ENCODE measurements at regions not wholly inside any gene's neighbourhood (a gene's known extent, or its start where the extent isn't known, plus 50 kb on each side); places are given as distances from the start of the nearest gene placed in this dataset.
"Not testable (repeated sequence)": the region's sequence is repeated elsewhere in the genome, so short reads cannot be mapped to it uniquely, and the experiment has no call there.

DNA sequence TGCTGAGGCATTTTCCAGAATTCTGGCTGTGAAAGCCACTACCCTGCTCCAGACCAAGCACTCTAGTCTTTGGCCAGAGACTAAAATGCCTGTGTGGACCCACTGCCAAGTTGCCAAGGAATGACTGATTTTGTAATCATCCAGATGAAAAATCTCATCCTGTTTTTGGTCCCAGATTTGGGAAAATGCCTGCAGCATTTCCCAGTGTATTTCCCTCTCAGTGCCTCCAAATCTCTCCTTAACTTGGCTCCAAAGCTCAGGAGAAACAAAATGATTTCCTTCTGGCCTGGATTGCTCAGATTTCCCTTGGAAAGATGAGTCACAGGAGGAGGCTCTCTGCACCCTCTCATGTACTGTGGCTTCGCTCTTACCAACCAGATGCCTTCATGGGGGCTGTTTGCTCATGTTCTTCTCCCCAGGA, 335.2 kb upstream of the TARS1 start:
- Histone ChIP-seq H3K27me3 (ENCODE audit: control insufficient read depth, insufficient read depth, low read length, poor library complexity, severe bottlenecking) (no peaks in the 10 kb centered on the region), H3K4me1 (ENCODE audit: control insufficient read depth, insufficient read depth, low read length) (no peaks in the 10 kb centered on the region), H3K27ac (ENCODE audit: low read depth, low read length) (no peak overlapping the region), H3K9me3 (ENCODE audit: control insufficient read depth, low read length) (peaks cover 68% of the 10 kb centered on the region), H3K36me3 (ENCODE audit: control insufficient read depth, insufficient read depth, low read length) (no peaks in the 10 kb centered on the region), H3K9ac (ENCODE audit: extremely low read depth, low read length, poor library complexity, severe bottlenecking) (no peak overlapping the region), H3K4me3 (ENCODE audit: low read length) (no peak overlapping the region)
- H3K4me1 Mint-ChIP-seq, result no peaks in the 10 kb centered on the region
- peaks cover 92% of the 10 kb centered on the region for H3K9me3 Mint-ChIP-seq
- TF ChIP-seq, protein P1, sequence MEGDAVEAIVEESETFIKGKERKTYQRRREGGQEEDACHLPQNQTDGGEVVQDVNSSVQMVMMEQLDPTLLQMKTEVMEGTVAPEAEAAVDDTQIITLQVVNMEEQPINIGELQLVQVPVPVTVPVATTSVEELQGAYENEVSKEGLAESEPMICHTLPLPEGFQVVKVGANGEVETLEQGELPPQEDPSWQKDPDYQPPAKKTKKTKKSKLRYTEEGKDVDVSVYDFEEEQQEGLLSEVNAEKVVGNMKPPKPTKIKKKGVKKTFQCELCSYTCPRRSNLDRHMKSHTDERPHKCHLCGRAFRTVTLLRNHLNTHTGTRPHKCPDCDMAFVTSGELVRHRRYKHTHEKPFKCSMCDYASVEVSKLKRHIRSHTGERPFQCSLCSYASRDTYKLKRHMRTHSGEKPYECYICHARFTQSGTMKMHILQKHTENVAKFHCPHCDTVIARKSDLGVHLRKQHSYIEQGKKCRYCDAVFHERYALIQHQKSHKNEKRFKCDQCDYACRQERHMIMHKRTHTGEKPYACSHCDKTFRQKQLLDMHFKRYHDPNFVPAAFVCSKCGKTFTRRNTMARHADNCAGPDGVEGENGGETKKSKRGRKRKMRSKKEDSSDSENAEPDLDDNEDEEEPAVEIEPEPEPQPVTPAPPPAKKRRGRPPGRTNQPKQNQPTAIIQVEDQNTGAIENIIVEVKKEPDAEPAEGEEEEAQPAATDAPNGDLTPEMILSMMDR (conservative IDR thresholded peaks at IDR 0.05), result no peak
- H3K27me3 Mint-ChIP-seq (ENCODE audit: insufficient read depth), result no peaks in the 10 kb centered on the region
- H3K36me3 Mint-ChIP-seq (ENCODE audit: low read depth), result peaks cover 7% of the 10 kb centered on the region
- DNase-seq, result no peak
- no peak overlapping the region for H3K27ac Mint-ChIP-seq
- no peak overlapping the region for H3K4me3 Mint-ChIP-seq
- WGBS, 2 experiments (ENCODE audit: insufficient coverage in 1 of 2, insufficient read length in 1 of 2), result 92 to 95% methylated on average over 1 of the region's 1 CpG

DNA sequence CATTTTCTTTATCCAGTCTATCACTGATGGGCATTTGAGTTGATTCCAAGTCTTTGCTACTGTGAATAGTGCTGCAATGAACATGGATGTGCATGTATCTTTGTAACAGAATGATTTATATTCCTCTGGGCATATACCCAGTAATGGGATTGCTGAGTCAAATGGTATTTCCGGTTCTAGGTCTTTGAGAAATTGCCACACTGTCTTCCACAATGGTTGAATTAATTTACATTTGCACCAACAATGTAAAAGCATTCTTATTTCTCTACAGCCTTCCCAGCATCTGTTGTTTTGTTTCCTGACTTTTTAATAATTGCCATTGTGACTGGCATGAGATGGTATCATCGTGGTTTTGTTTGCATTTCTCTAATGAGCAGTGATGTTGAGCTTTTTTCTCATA, 330.3 kb upstream of the TARS1 start:
- H3K9me3 ChIP-seq (ENCODE audit: control insufficient read depth, low read length), result peaks cover 34% of the 10 kb centered on the region
- not testable (repeated sequence) for H3K27me3 Mint-ChIP-seq (ENCODE audit: insufficient read depth); DNase-seq; H3K4me1 ChIP-seq (ENCODE audit: control insufficient read depth, insufficient read depth, low read length); H3K4me3 ChIP-seq (ENCODE audit: low read length); H3K36me3 Mint-ChIP-seq (ENCODE audit: low read depth); H3K4me1 Mint-ChIP-seq; H3K27ac ChIP-seq (ENCODE audit: low read depth, low read length); H3K4me3 Mint-ChIP-seq; H3K27me3 ChIP-seq (ENCODE audit: control insufficient read depth, insufficient read depth, low read length, poor library complexity, severe bottlenecking); H3K27ac Mint-ChIP-seq; H3K36me3 ChIP-seq (ENCODE audit: control insufficient read depth, insufficient read depth, low read length); H3K9ac ChIP-seq (ENCODE audit: extremely low read depth, low read length, poor library complexity, severe bottlenecking)
- peaks cover 49% of the 10 kb centered on the region for H3K9me3 Mint-ChIP-seq
- 95% methylated on average over 2 of the region's 2 CpGs; no CpG with 5 or more reads in 1 of the 2 experiments for WGBS, 2 experiments (ENCODE audit: insufficient coverage in 1 of 2, insufficient read length in 1 of 2)

DNA sequence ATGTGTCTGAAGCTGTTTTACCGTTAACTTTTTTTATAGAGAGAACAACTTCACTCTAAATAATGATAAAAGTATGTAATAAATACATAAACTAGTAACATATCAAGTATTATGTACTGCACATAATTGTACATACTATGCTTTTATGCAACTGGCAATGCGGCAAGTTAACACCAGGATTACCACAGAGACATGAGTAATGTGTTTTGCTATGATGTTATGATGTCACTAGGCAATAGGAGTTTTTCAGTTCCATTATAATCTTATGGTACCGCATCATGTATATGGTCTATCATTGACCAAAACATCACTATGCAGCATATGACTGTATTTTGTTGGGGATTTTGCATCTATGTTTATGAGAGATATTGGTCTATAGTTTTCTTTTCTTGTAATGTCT, 326.4 kb upstream of the TARS1 start:
- no peaks in the 10 kb centered on the region for H3K27me3 Mint-ChIP-seq (ENCODE audit: insufficient read depth)
- H3K36me3 Mint-ChIP-seq (ENCODE audit: low read depth), result no peaks in the 10 kb centered on the region
- 100% methylated on average over 1 to 2 of the region's 3 CpGs for WGBS, 2 experiments (ENCODE audit: insufficient coverage in 1 of 2, insufficient read length in 1 of 2)
- H3K9me3 Mint-ChIP-seq, result peaks cover 12% of the 10 kb centered on the region
- no peaks in the 10 kb centered on the region for H3K4me1 ChIP-seq (ENCODE audit: control insufficient read depth, insufficient read depth, low read length)
- DNase-seq, result no peak
- no peak overlapping the region for H3K9ac ChIP-seq (ENCODE audit: extremely low read depth, low read length, poor library complexity, severe bottlenecking)
- TF ChIP-seq, protein P1 (conservative IDR thresholded peaks at IDR 0.05), result no peak
- no peak overlapping the region for H3K4me3 Mint-ChIP-seq
- no peaks in the 10 kb centered on the region for H3K36me3 ChIP-seq (ENCODE audit: control insufficient read depth, insufficient read depth, low read length)
- no peak overlapping the region for H3K4me3 ChIP-seq (ENCODE audit: low read length)
- no peaks in the 10 kb centered on the region for H3K4me1 Mint-ChIP-seq
- no peaks in the 10 kb centered on the region for H3K9me3 ChIP-seq (ENCODE audit: control insufficient read depth, low read length)
- H3K27ac ChIP-seq (ENCODE audit: low read depth, low read length), result no peak overlapping the region
- H3K27ac Mint-ChIP-seq, result no peak overlapping the region
- no peaks in the 10 kb centered on the region for H3K27me3 ChIP-seq (ENCODE audit: control insufficient read depth, insufficient read depth, low read length, poor library complexity, severe bottlenecking)

DNA sequence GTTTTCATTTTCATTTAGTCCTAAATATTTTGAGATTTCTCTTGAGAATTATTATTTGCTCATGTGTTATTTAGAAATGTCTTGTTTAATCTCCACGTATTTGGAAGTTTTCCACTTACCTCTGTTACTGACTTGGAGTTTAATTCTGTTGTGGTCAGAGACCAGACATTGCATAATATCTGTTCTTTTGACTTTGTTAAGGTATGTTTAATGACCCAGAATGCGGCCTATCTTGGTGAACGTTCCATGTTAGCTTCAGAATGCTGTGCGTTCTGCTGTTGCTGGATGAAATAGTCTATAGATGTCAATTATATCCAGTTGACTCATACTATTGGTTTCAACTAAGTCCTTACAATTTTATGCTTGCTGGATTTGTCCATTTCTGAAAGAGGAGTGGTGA, 325.3 kb upstream of the TARS1 start:
- no peaks in the 10 kb centered on the region for H3K36me3 Mint-ChIP-seq (ENCODE audit: low read depth)
- no peak overlapping the region for H3K9ac ChIP-seq (ENCODE audit: extremely low read depth, low read length, poor library complexity, severe bottlenecking)
- WGBS, 2 experiments (ENCODE audit: insufficient coverage in 1 of 2, insufficient read length in 1 of 2), result 88% methylated on average over 4 of the region's 4 CpGs; no CpG with 5 or more reads in 1 of the 2 experiments
- H3K9me3 ChIP-seq (ENCODE audit: control insufficient read depth, low read length), result no peaks in the 10 kb centered on the region
- no peak overlapping the region for H3K27ac ChIP-seq (ENCODE audit: low read depth, low read length)
- H3K27me3 Mint-ChIP-seq (ENCODE audit: insufficient read depth), result no peaks in the 10 kb centered on the region
- no peaks in the 10 kb centered on the region for H3K36me3 ChIP-seq (ENCODE audit: control insufficient read depth, insufficient read depth, low read length)
- no peaks in the 10 kb centered on the region for H3K4me1 Mint-ChIP-seq
- H3K4me3 ChIP-seq (ENCODE audit: low read length), result no peak overlapping the region
- no peaks in the 10 kb centered on the region for H3K4me1 ChIP-seq (ENCODE audit: control insufficient read depth, insufficient read depth, low read length)
- no peak overlapping the region for H3K4me3 Mint-ChIP-seq
- DNase-seq, result no peak
- H3K9me3 Mint-ChIP-seq, result peaks cover 6% of the 10 kb centered on the region
- TF ChIP-seq, protein P1 (conservative IDR thresholded peaks at IDR 0.05), result no peak
- no peak overlapping the region for H3K27ac Mint-ChIP-seq
- no peaks in the 10 kb centered on the region for H3K27me3 ChIP-seq (ENCODE audit: control insufficient read depth, insufficient read depth, low read length, poor library complexity, severe bottlenecking)
